Medulla oblongata (tissue), 1 donor: ENCODE measurements at regions not wholly inside any gene's neighbourhood (a gene's known extent, or its start where the extent isn't known, plus 50 kb on each side); places are given as distances from the start of the nearest gene placed in this dataset.
A peak's percentile ranks its signal among the peaks of the same experiment; 100 is the strongest.

Experiments used
- DNase-seq: peaks from one replicate; pipeline ENCODE4 v3.0.0-alpha.2; 2015; ENCODE audit errors: extremely low spot score

- DNase-seq = peak; percentile 45
Observed at GRCh38 chr18:10057894-10058791, 144.3 kb downstream of the VAPA start.

- DNase-seq = peak; percentile 56
Observed at GRCh38 chr18:10059610-10060468, 146.0 kb downstream of the VAPA start.

- DNase-seq = peak; percentile 58
Observed at GRCh38 chr18:10060469-10060782, 146.6 kb downstream of the VAPA start.

- DNase-seq = no peak
Observed at GRCh38 chr18:10060841-10061240, 147.0 kb downstream of the VAPA start.

GRCh38 chr18:10061566-10062140 is 147.8 kb downstream of the VAPA start:
- DNase-seq = no peak

- DNase-seq = no peak
Observed at GRCh38 chr18:10062302-10063300, 148.8 kb downstream of the VAPA start.

- no peak for DNase-seq
Observed at GRCh38 chr18:10063489-10063888, 149.7 kb downstream of the VAPA start.

- DNase-seq = no peak
Observed at GRCh38 chr18:10064267-10064666, 150.5 kb downstream of the VAPA start.

- no peak for DNase-seq
Observed at GRCh38 chr18:10065296-10065695, 151.5 kb downstream of the VAPA start.

GRCh38 chr18:10067670-10068659 is 154.1 kb downstream of the VAPA start:
- DNase-seq = no peak

GRCh38 chr18:10068766-10069567 is 155.2 kb downstream of the VAPA start:
- no peak for DNase-seq

GRCh38 chr18:10070561-10071000 is 156.8 kb downstream of the VAPA start:
- no peak for DNase-seq

GRCh38 chr18:10072671-10073175 is 158.9 kb downstream of the VAPA start:
- no peak for DNase-seq

GRCh38 chr18:10074110-10074509 is 160.3 kb downstream of the VAPA start:
- DNase-seq = no peak

GRCh38 chr18:10074728-10075127 is 160.9 kb downstream of the VAPA start:
- DNase-seq = no peak

- DNase-seq = no peak
Observed at GRCh38 chr18:10076502-10077030, 162.8 kb downstream of the VAPA start.

GRCh38 chr18:10077986-10078385 is 164.2 kb downstream of the VAPA start:
- no peak for DNase-seq

- no peak for DNase-seq
Observed at GRCh38 chr18:10080372-10080771, 166.6 kb downstream of the VAPA start.

- DNase-seq = no peak
Observed at GRCh38 chr18:10081492-10081891, 167.7 kb downstream of the VAPA start.
